H9 (cell line): ENCODE measurements at regions not wholly inside any gene's neighbourhood (a gene's known extent, or its start where the extent isn't known, plus 50 kb on each side); places are given as distances from the start of the nearest gene placed in this dataset.

ENCODE experiments used
- DNase-seq: peaks from one replicate; pipeline ENCODE4 v3.0.0-alpha.2; 2017
- H2AFZ ChIP-seq: one replicate; pipeline ENCODE4 v1.6.1; 2013; ENCODE audit warnings: mild to moderate bottlenecking, low read length, control low read depth, moderate library complexity
- H2AK5ac ChIP-seq: 2 replicates; pipeline ENCODE4 v1.6.1; 2013; ENCODE audit warnings: low read length, control low read depth, mixed read lengths; ENCODE audit not compliant: insufficient read length
- H2BK120ac ChIP-seq: one replicate; pipeline ENCODE4 v1.6.1; 2013; ENCODE audit warnings: low read depth, mild to moderate bottlenecking, low read length, control low read depth, inconsistent platforms; ENCODE audit not compliant: poor library complexity, severe bottlenecking
- H2BK12ac ChIP-seq: 2 replicates; pipeline ENCODE4 v1.6.1; 2013; ENCODE audit warnings: low read length, control low read depth, mixed read lengths, low read depth; ENCODE audit not compliant: insufficient read length
- H2BK15ac ChIP-seq: 2 replicates; pipeline ENCODE4 v1.6.1; 2013; ENCODE audit warnings: low read depth, low read length, control low read depth
- H2BK20ac ChIP-seq: one replicate; pipeline ENCODE4 v1.6.1; 2013; ENCODE audit warnings: low read depth, mild to moderate bottlenecking, low read length, control low read depth, inconsistent platforms; ENCODE audit not compliant: poor library complexity, severe bottlenecking
- H2BK5ac ChIP-seq: 2 replicates; pipeline ENCODE4 v1.6.1; 2013; ENCODE audit warnings: low read length, control low read depth, mixed read lengths; ENCODE audit not compliant: insufficient read length
- H3K14ac ChIP-seq: 2 replicates; pipeline ENCODE4 v1.6.1; 2013; ENCODE audit warnings: low read length, control low read depth; ENCODE audit not compliant: insufficient read depth
- H3K18ac ChIP-seq: 2 replicates; pipeline ENCODE4 v1.6.1; 2013; ENCODE audit warnings: low read depth, mild to moderate bottlenecking, mixed read lengths, low read length, control low read depth; ENCODE audit not compliant: insufficient read length
- H3K23ac ChIP-seq: 2 replicates; pipeline ENCODE4 v1.6.1; 2013; ENCODE audit warnings: low read length, control low read depth, mixed read lengths, low read depth; ENCODE audit not compliant: insufficient read length
- H3K23me2 ChIP-seq: 2 replicates; pipeline ENCODE4 v1.6.1; 2013; ENCODE audit warnings: low read depth, mild to moderate bottlenecking, mixed read lengths, low read length, control low read depth; ENCODE audit not compliant: insufficient read length, poor library complexity, severe bottlenecking
- H3K27ac ChIP-seq: 2 replicates; pipeline ENCODE4 v1.5.1; 2013; ENCODE audit warnings: low read length, control low read depth, mixed read lengths, low read depth; ENCODE audit not compliant: insufficient read length
- H3K27me3 ChIP-seq: 2 replicates; pipeline ENCODE4 v1.6.1; 2013; ENCODE audit warnings: low read length, control low read depth, inconsistent platforms; ENCODE audit not compliant: insufficient read depth
- H3K4ac ChIP-seq: 2 replicates; pipeline ENCODE4 v1.6.1; 2013; ENCODE audit warnings: low read depth, mild to moderate bottlenecking, control low read depth, inconsistent platforms, low read length, moderate library complexity
- H3K4me1 ChIP-seq: 2 replicates; pipeline ENCODE4 v1.6.1; 2013; ENCODE audit warnings: low read length, control low read depth, inconsistent platforms; ENCODE audit not compliant: insufficient read depth
- H3K4me2 ChIP-seq: 2 replicates; pipeline ENCODE4 v1.6.1; 2013; ENCODE audit warnings: low read length, control low read depth, mixed read lengths; ENCODE audit not compliant: insufficient read length, insufficient read depth
- H3K56ac ChIP-seq: 2 replicates; pipeline ENCODE4 v1.6.1; 2013; ENCODE audit warnings: low read depth, mild to moderate bottlenecking, mixed read lengths, low read length, control low read depth; ENCODE audit not compliant: insufficient read length
- H3K79me1 ChIP-seq: 2 replicates; pipeline ENCODE4 v1.6.1; 2013; ENCODE audit warnings: low read depth, mild to moderate bottlenecking, moderate library complexity, low read length, control low read depth, inconsistent platforms; ENCODE audit not compliant: insufficient read depth, poor library complexity, severe bottlenecking
- H3K79me2 ChIP-seq: 2 replicates; pipeline ENCODE4 v1.6.1; 2013; ENCODE audit warnings: low read length, control low read depth, inconsistent platforms; ENCODE audit not compliant: insufficient read depth
- H3K9ac ChIP-seq: 2 replicates; pipeline ENCODE4 v1.6.1; 2013; ENCODE audit warnings: low read length, control low read depth, mixed read lengths; ENCODE audit not compliant: insufficient read length; ENCODE audit errors: extremely low read depth
- H3K9me3 ChIP-seq: one replicate; pipeline ENCODE4 v1.6.1; 2013; ENCODE audit warnings: low read depth, low read length, inconsistent platforms; ENCODE audit not compliant: control insufficient read depth
- H3T11ph ChIP-seq: one replicate; pipeline ENCODE4 v1.6.1; 2013; ENCODE audit warnings: mild to moderate bottlenecking, low read length, control low read depth, inconsistent platforms
- H4K20me1 ChIP-seq: one replicate; pipeline ENCODE4 v1.6.1; 2013; ENCODE audit not compliant: control insufficient read depth, insufficient read length, insufficient read depth
- H4K5ac ChIP-seq: 2 replicates; pipeline ENCODE4 v1.6.1; 2013; ENCODE audit warnings: low read depth, mild to moderate bottlenecking, mixed read lengths, low read length, control low read depth; ENCODE audit not compliant: insufficient read length
- H4K8ac ChIP-seq: replicated peaks from 2 replicates; pipeline ENCODE4 v1.6.1; 2013; ENCODE audit warnings: low read length, control low read depth, mixed read lengths, low read depth; ENCODE audit not compliant: insufficient read length
- H4K91ac ChIP-seq: 2 replicates; pipeline ENCODE4 v1.6.1; 2013; ENCODE audit warnings: low read depth, mild to moderate bottlenecking, moderate library complexity, mixed read lengths, low read length, control low read depth; ENCODE audit not compliant: insufficient read length
- H3K27ac Mint-ChIP-seq, 3 experiments: 2 replicates in 2 of 3; 3 replicates in 1 of 3; pipeline ENCODE4 v1.8.0; 2020 to 2021; ENCODE audit warnings: mixed read lengths in 3 of 3, mild to moderate bottlenecking in 1 of 3, moderate library complexity in 1 of 3
- H3K27me3 Mint-ChIP-seq: 2 replicates; pipeline ENCODE4 v1.8.0; 2021; ENCODE audit warnings: low read depth, mild to moderate bottlenecking, moderate library complexity, mixed read lengths
- H3K36me3 Mint-ChIP-seq, 3 experiments: 2 replicates in 2 of 3; 3 replicates in 1 of 3; pipeline ENCODE4 v1.8.0; 2020 to 2021; ENCODE audit warnings: low read depth in 3 of 3, mixed read lengths in 3 of 3; ENCODE audit not compliant: insufficient read depth in 1 of 3
- H3K4me1 Mint-ChIP-seq, 2 experiments: 2 replicates each; pipeline ENCODE4 v1.8.0; 2020; ENCODE audit warnings: mixed read lengths in 2 of 2
- H3K4me3 Mint-ChIP-seq, 2 experiments: 2 replicates in 1 of 2; 3 replicates in 1 of 2; pipeline ENCODE4 v1.8.0; 2020 to 2021; ENCODE audit warnings: mild to moderate bottlenecking in 2 of 2, mixed read lengths in 2 of 2, moderate library complexity in 1 of 2
- H3K9me3 Mint-ChIP-seq, 2 experiments: 2 replicates in 1 of 2; 3 replicates in 1 of 2; pipeline ENCODE4 v1.8.0; 2020; ENCODE audit warnings: mild to moderate bottlenecking in 2 of 2, mixed read lengths in 2 of 2, moderate library complexity in 1 of 2
- CTCF ChIP-seq: fragments of 200-600 bp; sonication (generic); conservative IDR thresholded peaks from 3 replicates; pipeline ENCODE4 v1.8.0; 2021; ENCODE audit warnings: antibody characterized with exemption, mild to moderate bottlenecking
- WGBS: extraction: QIAGEN DNeasy Blood & Tissue Kit; methylation state at CpG from one replicate; pipeline ENCODE4 v1.1.7; 2013; ENCODE audit warnings: missing lambda C conversion rate, low lambda C conversion rate, mixed read lengths; ENCODE audit not compliant: insufficient read length; ENCODE audit errors: extremely low coverage; 5-methylcytosine and 5-hydroxymethylcytosine counted together

- Histone ChIP-seq H3K4me1 (no peaks in the 10 kb centered on the region), H2AFZ (no peak overlapping the region)
Observed at GRCh38 chr18:14944838-14945237, 196.9 kb downstream of the ANKRD30B start.

More at GRCh38 chr18:14944838-14945237, 196.9 kb downstream of the ANKRD30B start:
- Histone ChIP-seq H3K79me2 (no peaks in the 10 kb centered on the region), H2BK120ac (no peak overlapping the region), H3K18ac (no peak overlapping the region), H3K27me3 (no peaks in the 10 kb centered on the region), H4K8ac (no peak overlapping the region), H4K20me1 (no peaks in the 10 kb centered on the region), H3K23ac (no peak overlapping the region), H2BK15ac (no peak overlapping the region), H3K14ac (no peak overlapping the region; the same call in 1 of the 2 replicates), H3K9me3 (peaks cover 91% of the 10 kb centered on the region), H3K4ac (no peak overlapping the region), H2BK20ac (no peak overlapping the region), H4K5ac (no peak overlapping the region), H2BK12ac (no peak overlapping the region), H3K4me2 (no peak overlapping the region), H3K23me2 (peaks cover 2% of the 10 kb centered on the region), H2AK5ac (no peak overlapping the region), H3K56ac (no peak overlapping the region), H3T11ph (no peak overlapping the region), H3K79me1 (no peaks in the 10 kb centered on the region), H3K27ac (no peak overlapping the region), H2BK5ac (no peak overlapping the region), H3K9ac (no peak overlapping the region), H4K91ac (no peak overlapping the region)
- Mint-ChIP-seq H3K9me3 (peaks cover 93 to 96% of the 10 kb centered on the region in 2 experiments), H3K4me1 (no peaks in the 10 kb centered on the region), H3K4me3 (no peak overlapping the region), H3K27ac (no peak overlapping the region), H3K36me3 (peaks cover 10 to 14% (median 14%) of the 10 kb centered on the region in 3 experiments; a peak in 6 of 7 replicates), H3K27me3 (no peaks in the 10 kb centered on the region; the same call in 1 of the 2 replicates)
- DNase-seq, result no peak
- TF ChIP-seq CTCF, result no peak
- no CpG with 5 or more reads among the region's 7 CpGs for WGBS
